HG02852 (cell line): ENCODE measurements at regions not wholly inside any gene's neighbourhood (a gene's known extent, or its start where the extent isn't known, plus 50 kb on each side); places are given as distances from the start of the nearest gene placed in this dataset.

ENCODE experiments used
- ATAC-seq: cut with Tn5 transposase; IDR thresholded peaks from one replicate; pipeline ENCODE4 v1.9.1; 2021; ENCODE audit warnings: mild to moderate bottlenecking, moderate library complexity; ENCODE audit not compliant: unreplicated experiment

DNA sequence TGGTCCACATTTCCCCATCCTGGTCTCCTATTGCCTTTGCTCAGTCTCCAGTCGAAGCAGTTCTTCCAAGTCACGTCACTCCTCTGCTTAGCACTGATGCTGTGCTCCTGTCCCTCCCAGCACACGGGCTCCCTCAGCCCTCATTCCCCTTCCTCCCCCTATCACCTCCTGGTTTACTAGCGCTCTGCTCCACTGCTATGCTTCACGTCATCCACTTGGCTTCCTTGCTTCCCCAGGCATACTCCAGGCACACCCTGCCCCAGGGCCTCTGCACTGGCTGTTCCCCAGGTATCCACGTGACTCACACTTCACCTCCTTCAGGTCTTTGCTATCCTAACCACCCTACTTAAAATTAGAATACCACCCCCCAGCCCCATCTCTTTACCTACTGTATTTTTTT is 269.3 kb downstream of the GLI2 start:
- ATAC-seq: no peak

DNA sequence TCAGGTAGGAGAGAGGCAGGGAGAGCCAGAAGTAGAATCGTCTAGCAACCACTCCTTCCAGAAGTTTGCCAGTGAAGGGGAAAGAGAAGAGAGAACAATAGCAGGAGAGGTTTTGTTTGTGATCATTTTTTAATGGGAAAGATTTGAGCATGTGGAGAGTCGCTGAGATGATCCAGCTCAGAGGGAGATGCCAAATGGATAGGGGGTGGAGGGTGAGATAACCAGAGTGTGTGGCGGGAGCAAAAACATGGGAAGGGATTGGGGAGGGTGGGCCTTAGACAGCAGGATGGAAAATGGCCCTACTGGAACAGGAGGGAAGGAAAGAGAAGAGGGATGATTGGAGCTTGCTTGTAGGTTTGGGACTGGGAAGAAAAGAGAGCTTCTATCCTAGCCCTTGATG is 269.8 kb downstream of the GLI2 start:
- no peak for ATAC-seq

DNA sequence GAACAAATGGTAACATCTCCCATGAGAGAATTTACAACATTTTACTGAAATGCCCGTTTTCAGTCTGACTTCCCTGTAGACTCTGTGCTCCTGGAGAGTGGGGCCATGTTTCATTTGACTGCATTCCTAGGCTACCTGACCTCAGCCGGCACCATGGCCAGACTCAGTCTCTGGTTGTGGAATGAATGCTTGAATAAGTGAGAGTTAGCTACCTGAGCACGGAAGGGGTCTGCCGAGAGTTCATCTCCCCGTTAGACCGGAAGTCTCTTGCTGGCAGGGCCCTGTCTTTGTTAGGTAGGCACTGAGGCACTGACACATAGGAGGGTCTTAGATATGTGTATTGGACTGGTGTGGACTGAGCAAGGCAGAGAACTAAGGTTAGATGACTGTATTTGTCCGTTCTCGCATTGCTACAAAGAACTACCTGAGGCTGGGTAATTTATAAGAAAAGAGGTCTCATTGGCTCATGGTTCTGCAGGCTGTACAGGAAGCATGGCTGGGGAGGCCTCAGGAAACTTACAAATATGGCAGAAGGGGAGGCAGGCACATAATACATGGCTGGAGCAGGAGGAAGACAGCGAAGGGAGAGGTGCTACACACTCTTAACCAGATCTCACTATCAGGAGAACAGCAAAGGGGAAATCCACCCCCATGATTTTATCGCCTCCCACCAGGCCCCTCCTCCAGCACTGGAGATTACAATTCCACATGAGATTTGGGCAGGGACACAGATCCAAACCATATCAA is 271.2 kb downstream of the GLI2 start:
- no peak for ATAC-seq

DNA sequence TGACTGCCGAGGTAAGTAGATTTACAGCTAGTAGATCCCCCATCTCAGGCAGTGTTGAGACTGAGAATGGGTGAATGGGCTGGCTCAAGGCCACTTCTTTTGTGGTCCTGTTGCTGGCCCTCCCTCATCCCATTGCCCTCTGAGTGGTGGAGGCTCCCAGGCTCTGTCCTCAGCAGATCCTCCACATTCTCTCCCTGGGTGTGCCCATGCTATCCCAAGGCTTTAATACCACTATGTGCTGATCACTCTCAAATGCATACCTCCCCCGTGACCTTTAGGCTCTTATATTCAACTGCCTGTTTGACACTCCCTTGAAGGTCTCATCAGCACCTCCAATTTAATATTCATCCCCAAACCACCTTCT is 271.8 kb downstream of the GLI2 start:
- ATAC-seq: no peak

DNA sequence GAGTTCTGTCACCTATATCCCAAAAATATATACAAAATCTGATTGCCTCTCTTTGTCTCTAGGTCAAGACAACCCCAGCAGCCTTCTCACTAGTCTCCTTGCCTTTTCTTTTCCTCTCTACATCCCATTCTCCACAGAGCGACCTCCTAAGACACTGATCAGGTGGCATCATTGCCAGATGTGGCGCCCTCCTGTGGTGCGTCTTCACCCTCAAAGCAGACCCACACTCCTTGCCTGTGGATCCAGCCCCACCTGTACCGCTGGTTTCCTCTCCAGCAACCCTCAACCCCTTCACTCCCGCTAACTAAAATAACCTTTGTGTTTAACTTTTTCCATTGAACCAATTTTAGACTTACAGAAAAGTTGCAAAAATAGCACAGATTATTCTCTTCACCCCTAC is 273.3 kb downstream of the GLI2 start:
- ATAC-seq: no peak

DNA sequence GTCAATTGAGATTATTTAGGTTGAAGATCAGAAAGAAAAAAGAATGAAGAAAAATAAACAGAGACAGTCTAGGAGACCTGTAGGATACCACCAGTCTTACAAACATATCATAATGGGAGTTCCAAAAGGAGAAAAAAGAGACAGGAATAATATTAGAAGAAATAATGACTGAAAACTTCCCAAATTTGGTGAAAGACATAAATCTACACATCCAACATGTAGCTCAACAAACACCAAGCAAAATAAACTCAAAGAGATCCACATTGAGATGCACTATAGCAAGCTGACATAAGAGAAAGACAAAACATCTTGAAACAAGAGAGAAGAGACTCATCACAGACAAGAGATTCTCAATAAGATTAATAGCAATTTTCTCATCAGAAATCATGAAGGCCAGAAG is 274.0 kb downstream of the TFCP2L1 start:
- ATAC-seq: no peak

DNA sequence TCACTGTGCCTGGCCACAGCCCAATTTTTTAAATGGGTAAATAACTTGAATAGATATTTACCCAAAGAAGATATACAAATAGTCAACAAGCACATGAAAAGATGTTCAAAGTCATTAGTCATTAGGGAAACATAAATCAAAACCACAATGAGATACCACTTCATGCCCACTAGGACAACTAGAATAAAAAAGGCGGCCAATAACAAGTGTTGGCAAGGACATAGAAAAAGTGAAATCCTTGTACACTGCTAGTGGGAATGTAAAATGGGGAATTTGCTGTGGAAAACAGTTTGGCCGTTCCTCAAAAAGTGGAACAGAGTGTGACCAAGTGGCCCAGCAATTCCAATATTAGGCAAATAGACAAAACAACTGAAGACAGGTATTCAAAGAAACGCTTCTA is 270.1 kb downstream of the TFCP2L1 start:
- no peak for ATAC-seq

DNA sequence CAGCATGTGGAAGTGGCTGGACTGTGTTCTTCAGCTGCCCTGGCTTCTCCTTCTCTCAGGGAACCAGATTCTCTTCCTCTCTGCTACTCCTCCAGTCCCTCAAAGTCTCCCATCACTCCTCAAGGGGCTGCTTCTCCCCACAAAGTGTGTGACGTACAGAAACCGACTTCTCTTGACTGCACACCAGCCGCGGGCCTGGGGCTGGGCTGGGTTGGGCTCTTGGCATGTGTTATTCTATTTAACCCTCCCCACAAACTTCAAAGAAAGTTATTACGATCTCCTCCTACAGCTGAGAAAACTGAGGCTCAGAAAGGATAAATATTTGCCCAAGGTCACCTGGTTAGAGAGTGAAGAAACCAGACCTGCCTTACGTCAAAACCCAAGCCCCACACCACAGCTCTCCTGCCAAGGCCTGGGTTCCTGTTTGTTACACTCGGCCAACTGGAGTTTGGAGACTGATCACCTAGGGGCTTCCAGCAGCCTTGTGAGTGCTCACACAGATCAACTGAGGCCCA is 269.0 kb downstream of the TFCP2L1 start:
- no peak for ATAC-seq

DNA sequence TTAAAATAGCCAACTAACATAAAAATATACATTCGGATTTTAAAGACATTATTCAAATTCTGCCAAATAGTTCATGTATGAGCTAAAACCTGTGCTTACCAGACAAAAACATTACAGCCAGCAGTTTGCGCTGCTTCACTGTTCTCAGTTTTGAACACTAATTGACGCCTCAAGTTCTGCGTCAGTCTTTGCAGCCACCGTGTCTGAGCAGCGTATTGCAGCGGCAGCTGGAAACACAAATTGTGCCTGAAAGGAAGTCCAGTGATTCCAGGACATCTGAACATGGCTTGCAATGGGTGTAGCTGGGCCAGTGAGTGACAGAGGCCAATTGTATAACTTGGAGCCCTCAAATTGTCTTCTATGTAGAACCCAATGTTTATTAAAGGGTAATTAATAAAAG is 267.6 kb downstream of the TFCP2L1 start:
- no peak for ATAC-seq

DNA sequence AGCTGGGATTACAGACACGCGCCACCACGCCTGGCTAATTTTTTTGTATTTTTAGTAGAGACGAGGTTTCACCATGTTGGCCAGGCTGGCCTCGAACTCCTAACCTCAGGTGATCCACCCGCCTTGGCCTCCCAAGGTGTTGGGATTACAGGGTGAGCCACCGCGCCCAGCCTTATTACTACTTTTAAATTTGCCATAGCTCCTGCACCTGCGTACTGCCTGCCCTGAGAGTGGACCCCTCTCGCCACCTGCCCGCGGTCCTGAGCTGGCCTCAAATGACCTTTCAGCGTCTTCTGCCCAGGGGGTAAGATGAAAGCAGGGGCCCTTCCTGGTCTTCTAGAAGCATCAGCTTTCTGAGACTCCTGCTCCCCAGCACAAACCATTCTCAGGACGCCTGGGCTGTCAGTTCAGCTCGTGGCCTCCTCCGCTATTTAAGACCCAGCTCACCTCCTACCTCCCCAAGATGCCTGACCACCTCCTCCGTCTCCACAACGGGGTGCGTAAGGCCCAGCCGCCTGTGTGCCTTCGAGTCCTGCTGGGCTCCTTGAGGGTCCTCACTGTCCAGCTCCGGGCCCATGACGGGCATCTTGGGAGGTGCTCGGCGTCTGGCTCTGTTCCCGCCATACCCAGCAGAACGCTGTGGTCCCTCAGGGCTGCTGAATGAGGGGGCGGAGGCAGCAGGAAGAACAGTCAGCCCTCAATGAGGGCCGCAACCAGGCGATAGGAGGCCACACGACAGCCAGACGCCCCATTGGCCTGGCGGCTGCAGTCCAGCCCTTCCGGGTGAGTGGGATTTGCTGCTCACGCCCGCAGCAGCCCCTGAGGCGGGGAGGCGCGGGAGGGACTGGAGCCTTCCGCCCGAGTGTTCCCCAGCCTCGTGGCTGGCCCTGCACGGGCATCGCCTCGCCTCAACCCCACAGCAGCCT is 266.6 kb downstream of the TFCP2L1 start:
- ATAC-seq: no peak

DNA sequence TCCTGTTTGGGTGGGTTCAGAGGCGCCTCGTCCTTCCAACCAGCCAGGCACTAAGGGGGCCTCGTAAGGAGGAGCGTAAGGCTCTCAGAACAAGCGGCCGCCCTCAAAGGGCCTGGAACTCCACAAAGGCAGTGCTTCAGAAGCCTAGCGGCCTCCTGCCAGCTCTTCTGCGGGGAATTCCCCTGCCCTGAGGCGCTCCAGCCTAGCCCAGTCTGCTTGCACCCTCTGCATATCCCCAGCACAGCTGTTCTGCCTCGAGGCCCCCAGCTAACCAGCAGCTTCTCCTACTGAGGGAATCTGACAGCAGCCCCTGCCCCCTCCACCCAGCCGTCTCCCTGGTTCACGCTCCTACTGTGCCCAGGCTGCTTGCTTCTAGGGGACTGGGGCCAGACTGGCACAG is 265.9 kb downstream of the TFCP2L1 start:
- no peak for ATAC-seq

DNA sequence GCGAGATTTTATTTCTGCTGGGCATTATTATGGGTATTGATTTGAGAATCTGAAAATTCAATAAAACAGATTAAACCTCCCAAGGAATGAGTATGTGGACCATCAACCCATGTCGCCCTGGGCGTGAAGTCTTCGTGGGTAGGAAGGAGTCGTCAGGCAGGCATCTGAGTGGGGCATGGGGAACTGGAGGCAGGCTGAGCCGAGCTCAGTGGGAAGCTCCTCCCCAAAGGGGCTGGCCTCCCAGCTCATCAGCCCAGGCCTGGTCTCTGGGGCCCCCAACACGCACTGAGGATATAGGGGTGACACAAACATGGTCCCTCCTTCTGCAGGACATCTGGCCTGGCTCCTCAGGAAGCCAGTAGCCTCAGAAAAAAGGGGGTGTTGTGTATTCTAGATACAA is 265.2 kb downstream of the TFCP2L1 start:
- no peak for ATAC-seq

DNA sequence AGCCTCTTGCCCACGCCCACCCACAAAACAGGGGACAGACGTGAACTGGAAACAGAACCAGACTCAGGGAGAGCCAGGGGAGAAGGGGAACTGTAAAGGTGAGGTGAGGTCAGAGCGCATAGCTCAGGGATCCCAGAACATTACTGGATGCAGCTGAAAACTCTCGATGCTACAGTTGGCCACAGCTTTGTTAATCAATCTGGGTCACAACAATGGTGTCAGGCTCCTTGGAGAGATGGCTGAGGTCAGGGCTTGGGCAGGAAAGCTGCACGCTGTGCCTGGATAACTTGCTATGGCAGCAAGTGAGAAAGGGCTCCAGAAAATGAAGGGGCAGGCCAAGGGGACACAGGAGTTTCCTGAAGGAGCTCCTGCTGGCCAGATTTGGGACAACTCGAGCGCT is 263.3 kb downstream of the TFCP2L1 start:
- ATAC-seq: no peak

DNA sequence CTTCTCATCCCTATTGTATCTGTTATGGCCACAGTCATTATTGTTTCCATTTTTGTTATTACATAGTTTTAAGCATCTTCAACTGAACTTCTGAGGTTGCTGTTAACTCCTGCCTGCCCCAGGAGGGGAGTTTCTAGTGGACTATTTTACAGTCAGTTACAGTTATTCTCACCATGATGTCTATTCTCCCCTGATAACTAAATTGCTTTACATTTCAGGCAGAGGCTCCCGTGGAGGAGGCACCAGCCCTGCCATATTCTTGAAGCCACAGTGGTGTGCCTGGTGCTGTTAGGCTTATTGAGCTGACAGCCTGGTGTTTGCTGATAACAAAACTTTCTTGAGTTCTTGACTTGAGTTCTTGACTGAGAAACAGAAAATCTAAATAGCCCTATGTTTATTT is 256.4 kb downstream of the TFCP2L1 start:
- no peak for ATAC-seq

DNA sequence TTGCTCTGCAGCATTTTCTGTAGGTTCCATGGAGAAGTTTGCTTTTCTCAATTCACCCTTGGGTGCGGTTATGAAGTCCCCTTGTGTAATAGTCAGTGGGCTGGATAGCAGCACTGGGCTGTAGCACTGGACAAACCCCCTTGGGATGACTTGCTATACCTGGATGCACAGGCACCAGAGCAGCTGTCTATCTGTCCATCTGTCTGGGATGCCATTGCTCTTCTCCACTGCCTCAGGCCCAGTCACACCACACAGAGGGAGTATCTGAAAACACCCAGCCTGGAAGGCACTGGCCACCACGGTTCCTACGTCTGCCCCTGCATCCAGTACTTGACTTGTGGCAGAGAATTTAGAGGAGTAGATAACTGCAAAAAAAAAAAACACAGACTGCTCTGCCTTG is 254.5 kb downstream of the TFCP2L1 start:
- no peak for ATAC-seq

DNA sequence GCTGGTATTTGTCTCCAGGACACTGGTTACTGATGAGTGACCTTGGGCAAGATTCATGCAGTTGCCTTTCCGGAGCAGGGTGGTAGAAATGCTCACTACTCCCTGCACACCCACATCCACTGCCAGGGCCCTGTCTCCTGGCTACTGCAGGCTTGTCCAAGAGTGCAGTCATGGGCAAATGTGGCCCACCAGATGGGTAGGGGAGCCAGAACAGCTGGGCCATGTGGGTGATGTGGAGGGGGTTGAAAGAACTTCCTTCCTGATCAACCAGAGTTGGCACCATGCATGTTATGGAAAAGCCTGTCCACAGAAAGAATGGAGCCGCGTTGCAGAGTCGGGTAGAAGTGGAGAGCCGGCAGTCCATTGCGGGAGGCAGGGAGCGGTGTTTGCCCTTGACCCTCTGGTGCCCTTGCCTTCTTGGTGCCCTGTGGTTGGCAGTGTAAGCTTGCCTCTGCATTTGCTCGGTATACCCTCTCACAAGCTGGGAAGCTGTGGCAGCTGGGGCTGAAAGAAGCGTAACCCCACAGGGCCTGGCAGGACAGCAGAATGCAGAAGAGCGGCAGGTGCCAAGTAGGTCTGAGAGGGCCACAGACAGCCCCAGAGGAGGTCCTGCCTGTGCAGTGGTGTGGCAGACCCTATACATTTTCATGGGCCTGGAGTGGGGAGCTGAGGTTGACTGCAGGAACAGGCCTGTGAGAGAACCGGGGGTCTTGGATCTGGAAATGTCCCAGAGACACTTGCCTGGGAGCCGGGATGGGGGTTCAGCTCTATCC is 253.2 kb downstream of the TFCP2L1 start:
- ATAC-seq: no peak

DNA sequence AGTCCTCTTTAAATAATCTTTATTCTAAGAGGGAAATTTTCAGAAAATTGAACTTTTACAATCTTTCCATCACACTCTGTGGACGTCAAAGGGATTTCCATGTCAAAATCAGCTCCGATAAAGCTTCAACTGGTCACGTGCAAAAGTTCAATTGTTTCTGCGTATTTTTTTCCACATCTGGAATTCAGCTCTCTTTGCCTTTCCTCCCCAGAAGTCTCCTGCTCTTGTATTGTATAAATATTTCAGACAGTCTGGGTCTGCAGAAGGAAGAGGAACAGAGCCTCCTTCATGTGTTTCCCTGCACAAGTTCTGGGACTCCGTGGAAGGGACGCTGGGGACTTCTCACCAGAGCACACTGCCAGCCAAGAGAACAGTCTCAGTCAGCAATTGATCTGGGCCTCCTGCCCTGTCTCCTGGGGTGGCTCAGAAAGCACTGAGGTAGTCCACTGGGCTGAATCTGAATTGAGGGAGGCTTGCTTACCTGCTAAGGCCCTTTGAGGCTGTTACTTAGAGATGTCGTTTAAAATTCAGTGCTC is 251.5 kb downstream of the TFCP2L1 start:
- ATAC-seq: no peak

DNA sequence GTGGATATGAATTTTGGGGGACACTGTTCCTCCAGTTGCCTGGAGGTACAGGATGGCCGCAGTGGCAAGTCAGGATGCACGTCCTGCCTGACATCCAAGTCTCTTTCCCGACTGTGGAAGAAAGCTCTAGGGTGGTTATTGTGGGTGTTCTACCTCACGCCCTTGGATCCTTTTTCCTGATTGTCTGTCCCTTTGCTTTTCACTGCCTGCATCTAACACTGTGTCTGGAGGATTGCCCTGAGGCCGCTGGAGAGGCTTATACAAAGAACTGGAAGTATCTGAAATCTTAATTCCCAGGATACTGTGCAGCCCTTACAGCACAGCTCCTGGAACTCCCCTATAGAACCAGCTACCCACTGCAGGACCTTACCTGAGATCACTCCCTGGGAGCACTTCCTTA is 250.5 kb downstream of the TFCP2L1 start:
- no peak for ATAC-seq

DNA sequence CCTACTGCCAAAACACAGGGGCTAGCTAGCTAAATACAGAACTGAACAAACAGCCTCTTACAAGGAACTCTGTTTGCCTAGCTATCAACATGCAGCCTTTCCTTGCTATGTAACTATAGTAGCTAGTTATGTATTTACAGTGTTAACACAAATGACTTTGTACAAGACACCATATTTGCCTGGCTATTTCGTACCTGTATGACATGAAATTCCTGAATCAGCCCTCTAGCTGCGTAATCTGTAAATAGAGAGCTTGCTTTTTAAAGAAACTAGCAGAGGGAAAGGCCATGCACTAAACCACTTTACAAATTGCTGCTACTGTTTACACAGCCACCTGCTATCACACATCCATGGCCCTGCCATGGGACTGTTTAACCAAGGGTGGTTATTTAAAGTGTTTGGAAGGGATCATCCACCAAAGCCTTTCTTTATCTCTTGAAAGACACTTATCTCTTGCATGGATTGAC is 248.7 kb downstream of the TFCP2L1 start:
- no peak for ATAC-seq

DNA sequence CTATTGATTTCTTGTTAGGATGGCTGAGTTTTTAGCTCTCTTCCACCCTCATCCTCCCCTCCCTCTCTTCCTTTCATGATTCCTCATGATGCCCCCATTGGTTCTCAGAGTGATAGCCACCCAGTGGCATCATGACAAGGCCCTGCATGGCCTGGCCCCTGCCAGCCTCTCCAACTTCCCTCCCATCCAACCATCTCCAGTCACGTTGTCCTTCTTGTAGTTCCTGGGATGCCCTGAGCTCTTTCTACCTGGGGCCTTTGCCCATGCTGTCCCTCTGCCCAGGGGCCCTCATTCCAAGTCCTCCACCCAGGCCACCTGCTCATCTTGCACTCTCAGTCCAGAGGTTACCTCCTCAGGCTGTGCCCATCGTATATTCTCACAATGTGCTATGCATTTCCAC is 247.5 kb downstream of the TFCP2L1 start:
- ATAC-seq: no peak

DNA sequence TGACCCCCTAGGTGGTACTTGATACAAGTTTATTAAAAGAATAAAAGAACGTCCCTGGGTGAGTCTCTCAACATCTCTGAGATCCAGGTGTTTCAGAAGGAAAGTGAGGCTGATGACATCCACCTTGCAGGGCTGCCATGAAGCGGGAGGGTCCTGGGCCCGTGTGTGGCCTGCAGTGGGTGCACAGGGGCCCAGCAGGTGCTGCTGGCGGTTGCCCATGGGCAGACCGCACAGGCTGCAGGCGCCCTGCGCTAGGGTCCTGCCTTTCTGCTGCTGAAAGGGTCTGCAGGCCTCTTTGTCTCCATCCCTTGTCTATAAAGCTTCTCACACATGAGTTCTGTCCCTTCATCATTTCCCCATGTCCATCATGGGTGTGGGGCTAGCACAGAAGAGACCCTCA is 247.0 kb downstream of the TFCP2L1 start:
- no peak for ATAC-seq
